SIG-M5 treated with dmso at 0.1 percent for 504 hours (cell line): ENCODE measurements at regions not wholly inside any gene's neighbourhood (a gene's known extent, or its start where the extent isn't known, plus 50 kb on each side); places are given as distances from the start of the nearest gene placed in this dataset.

ENCODE experiments used
- DNase-seq: peaks from one replicate; lab custom pipeline; 2025; ENCODE audit not compliant: unreplicated experiment; lab: John Stamatoyannopoulos, UW

DNA sequence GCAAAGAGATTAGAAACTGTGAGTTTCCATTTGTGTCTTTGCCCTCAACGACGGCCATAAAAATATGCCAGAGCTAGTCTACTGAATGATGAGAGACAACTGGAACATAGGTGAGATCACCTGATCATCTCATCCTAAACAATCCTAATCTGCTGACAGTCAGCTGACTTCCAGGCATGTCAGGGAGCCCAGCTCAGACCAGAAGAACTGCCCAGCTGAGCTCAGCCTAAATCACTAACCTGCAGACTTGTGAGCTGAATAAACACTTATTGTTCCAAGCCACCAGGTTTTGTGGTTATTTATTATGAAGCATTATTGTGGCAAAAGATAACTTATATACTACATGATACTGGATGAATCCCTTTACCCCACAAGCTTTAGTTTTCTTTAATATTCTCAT is 118.9 kb upstream of the PLEKHG7 start:
- no peak for DNase-seq

DNA sequence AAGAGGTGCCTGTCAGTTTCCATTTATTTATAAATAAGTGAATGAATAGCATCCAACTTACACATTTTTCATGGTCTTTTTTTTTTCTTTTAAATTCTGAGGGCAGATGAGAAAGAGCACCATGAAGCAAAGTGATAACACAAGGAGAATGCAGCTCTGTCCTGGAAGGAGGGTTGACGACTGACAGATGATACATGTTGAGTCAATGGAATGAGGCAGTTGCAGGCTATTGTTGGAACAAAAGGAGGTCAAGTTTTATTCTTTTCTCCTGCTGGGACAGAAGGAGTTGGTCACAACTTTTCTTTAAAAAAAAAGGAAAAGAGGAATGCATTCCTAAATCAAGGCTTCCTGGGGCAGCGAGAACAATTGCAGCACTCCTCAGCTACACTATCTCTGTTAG is 119.9 kb upstream of the PLEKHG7 start:
- DNase-seq = no peak

DNA sequence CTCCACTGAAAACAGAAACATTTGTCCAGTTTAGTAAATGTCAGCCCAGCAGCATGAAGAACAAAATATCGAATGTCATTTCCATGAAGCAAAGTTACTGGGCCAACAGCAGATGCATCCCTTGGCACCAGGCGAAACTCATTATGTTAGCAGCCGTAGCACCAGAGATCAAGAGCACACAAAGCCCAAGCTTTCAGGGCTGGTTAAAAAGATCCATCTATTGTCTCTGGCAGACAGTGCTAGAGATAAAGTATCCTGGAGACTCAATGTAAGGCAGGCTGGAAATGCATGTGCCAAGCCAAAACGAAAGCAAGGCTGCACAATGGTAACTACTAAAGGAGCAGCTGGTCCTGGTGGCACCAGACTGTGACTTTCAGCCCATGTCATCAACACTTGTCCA is 120.3 kb upstream of the PLEKHG7 start:
- no peak for DNase-seq

- DNase-seq = peak; percentile 31
These were observed 121.2 kb upstream of the PLEKHG7 start for GRCh38 chr12:92581604-92582003.

GRCh38 chr12:92574911-92575570 is 127.7 kb upstream of the PLEKHG7 start:
- no peak for DNase-seq

DNA sequence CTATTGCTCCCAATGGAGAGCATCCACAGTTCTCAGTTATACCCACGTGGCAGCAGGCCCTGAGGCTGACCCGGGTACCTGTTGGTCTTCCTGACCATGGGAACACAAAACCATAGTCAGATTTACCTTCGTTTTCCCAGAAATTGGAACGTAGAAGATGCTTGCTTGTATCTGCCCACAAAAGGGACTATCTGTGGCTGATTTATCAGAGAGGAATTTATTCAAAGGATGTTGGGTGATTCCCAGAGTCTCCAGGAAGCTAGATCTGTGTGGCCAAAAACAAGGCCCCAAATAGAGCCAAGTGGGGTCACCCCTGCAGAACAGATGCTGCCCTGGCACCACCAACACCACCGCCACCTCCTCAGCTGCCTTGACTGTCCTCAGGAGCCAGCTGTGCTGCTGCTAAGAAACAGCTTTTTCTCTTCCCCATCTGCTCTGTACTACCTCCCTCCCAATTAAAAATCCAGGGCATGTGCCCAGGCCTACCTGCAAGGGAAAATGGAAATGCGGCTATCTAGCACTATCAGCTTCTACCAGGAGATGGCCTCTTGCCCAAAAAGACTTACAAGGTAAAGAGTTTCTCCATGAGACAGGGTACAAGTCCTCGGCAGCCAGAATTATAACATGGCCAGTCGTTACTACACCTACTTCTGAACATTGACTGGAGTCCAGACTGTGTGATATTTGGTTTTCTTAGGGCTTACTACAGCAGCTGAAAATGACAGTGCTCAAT is 128.6 kb upstream of the PLEKHG7 start:
- DNase-seq = peak; percentile 48

DNA sequence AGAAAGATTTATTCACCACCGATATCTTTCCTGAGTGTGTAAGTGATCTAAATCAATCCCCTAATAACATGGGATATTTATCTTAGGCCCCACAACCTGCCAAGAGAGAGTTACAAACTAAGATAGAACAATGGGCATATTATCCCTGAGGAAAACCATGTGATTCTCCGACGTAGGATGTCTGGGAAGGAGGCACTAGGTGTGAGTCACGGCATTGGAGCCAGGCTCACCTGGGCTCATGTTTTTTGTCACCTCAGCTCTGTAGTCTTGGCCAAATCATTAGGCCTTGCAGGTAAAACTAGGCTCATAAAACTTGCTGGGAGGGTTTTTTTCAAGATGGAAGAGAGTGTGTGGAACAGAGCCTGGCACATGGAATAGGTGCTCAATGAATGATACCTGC is 129.7 kb upstream of the PLEKHG7 start:
- no peak for DNase-seq

- DNase-seq = no peak
These were observed 130.8 kb upstream of the PLEKHG7 start for GRCh38 chr12:92571844-92572543.

- no peak for DNase-seq
These were observed 131.6 kb upstream of the PLEKHG7 start for GRCh38 chr12:92571169-92571568.

- DNase-seq = peak; percentile 90
These were observed 132.6 kb upstream of the PLEKHG7 start for GRCh38 chr12:92570056-92570753.

DNA sequence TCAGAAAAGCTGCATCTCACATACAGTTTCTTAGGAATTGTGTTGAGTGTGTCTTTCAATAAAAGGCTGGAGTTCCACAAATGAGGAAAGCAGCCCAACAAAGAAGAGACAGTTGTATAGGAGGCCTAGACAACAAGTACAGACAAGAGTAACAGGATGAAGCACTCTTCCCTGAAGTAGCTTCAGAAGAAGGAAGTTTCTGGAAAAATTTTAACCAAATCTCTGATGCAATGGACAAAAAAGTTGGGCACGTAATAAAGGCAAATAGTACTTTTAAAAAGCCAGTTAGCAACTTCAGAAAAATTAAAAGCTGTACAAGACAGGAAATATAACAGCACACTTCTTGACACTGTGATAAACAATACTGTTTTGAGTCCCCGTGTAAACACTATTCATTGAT is 134.1 kb upstream of the PLEKHG7 start:
- no peak for DNase-seq

GRCh38 chr12:92566448-92567019 is 136.3 kb upstream of the PLEKHG7 start:
- no peak for DNase-seq

DNA sequence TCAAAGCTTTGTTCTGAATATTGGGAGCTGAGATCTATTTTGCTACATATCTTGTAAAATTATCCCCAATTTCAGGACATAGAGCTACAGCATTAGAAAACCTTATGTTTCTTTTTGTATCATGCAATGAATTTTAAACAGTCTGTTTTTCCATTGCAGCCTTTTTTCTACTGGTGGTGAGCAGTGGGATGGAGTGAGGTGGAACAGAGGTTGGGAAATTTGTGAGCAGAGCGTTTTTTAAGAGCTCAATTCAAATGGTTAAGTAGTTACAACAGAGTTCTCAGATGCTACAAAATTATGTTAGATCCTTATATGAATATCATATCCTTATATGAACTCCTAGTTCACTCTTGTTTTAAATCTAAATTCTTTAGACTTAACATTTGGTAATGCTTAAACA is 139.0 kb upstream of the PLEKHG7 start:
- DNase-seq = no peak

- DNase-seq = no peak
These were observed 140.6 kb upstream of the PLEKHG7 start for GRCh38 chr12:92562063-92562734.

GRCh38 chr12:92561543-92561899 is 141.3 kb upstream of the PLEKHG7 start:
- DNase-seq = no peak

DNA sequence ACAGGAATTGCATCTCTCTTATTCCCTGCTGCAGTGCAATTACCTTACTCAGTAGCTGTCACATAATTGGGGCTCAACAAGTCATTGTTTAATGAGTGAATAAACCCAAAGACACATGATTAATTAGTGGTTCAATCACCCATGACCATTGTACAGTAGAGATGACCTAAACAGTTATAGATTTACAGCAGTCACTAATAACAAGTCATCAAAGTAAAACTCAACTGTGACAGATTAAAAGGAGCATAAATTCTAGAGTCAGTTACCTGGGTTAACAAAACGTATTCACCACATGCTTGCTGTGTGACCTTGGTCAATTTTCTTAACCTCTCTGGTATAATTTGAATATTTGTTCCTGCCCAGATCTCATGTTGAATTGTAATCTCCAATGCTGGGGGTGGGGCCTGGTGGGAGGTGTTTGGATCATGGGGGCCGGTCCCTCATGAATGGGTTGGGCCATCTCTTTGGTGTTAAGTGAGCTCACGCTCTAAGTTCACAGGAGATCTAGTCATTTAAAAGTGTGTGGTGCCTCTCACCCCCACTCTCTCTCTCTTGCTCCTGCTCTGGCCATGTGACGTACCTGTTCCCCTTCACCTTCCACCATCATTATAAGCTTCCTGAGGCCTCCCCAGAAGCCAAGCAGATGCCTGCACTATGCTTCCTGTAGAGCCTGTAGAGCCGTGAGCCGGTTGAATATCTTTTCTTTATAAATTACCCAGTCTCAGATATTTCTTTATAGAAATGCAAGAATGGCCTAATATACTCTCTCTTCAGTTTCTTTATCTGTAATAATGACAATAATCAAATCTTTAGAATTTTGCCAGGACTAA is 141.9 kb upstream of the PLEKHG7 start:
- DNase-seq = no peak

GRCh38 chr12:92558806-92559205 is 144.0 kb upstream of the PLEKHG7 start:
- DNase-seq = no peak

DNA sequence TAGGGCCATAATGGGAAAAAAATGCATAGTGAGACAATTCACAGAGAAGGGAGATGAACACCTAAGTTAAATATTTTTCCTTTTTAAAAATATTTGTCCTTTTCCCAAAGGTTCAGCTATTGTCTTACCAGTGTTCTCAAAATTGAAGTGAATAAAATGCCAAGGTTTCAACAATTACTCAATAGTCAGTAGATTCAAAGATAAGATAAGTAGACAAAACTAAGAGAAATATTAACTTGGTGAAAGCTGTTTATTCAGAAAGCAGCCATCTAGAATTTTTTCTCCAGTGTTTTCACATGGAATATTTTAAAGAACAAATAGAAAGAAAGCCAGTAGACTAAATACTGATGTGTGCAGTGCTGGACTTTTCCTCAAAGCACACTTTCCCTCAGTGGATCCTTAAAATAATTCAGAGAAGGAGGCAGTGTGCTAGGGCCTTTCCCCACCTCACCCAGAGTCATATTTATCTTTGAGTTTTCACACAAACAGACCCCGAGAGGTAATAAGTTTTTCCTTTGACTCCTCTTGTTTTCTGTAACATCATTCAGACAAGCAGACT is 144.5 kb upstream of the PLEKHG7 start:
- no peak for DNase-seq

- DNase-seq = no peak
These were observed 145.4 kb upstream of the PLEKHG7 start for GRCh38 chr12:92557422-92557724.
